ENCODE measurements at regions not wholly inside any gene's neighbourhood (a gene's known extent, or its start where the extent isn't known, plus 50 kb on each side); places are given as distances from the start of the nearest gene placed in this dataset.

DNA sequence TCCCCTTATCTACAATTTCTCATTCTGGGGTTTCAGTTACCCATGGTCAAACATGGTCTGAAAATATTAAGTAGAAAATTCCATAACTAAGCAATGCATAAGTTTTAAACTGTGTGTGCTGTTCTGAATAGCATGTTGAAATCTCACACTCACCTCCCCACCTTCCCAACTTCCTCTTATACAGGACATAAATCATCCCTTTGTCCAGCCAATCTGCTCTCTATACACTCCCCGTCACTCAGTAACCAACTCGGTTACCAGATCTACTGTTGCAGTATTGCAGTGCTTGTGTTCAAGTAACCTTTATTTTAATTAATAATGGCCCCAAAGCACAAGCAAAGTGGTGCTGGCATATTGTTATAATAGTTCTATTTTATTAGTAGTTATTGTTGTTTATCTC lies 420.5 kb downstream of the GXYLT1 start:
- no peak for DNase-seq (ENCODE audit: missing footprints)
- ATAC-seq = no peak
- intact Hi-C loops (cut with DNase I) = no loop called here

DNA sequence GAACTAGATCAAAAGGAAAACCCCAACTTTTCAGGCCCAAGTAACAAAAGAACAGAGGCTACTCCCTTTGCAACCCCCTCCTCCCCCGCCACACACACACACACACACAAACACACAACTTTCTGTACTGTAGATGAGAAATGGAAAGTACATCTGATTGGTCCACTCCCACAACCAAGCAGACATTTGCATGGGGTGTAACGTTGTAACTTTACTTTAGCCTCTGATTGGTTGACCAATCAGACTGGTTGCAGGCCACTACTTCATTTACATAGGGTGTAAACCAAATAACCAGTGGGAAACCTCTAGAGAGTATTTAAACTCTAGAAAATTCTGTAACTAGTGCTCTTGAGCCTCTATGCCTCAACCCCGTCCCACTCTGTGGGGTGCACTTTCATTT lies 425.5 kb downstream of the GXYLT1 start:
- intact Hi-C loops (cut with DNase I) = no loop called here
- no peak for ATAC-seq
- no peak for DNase-seq (ENCODE audit: missing footprints)

DNA sequence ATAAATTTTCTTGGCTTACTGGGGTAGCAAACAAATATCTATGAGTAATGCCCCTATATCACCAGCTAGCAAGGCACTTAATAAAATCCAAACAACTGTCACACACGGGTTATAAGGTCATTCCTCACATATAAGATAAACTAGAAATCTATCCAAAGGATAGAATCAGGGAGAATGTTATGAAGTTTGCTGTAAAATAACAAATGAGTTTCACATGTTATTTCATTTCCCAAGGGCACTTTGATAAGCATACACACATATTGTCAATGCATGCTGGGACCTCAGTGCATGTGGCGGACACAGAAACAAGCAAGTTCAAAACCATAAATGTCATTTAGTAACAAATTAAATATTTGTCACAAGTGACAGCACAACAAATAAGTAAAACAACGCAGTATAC lies 429.4 kb downstream of the GXYLT1 start:
- ATAC-seq = no peak
- intact Hi-C loops (cut with DNase I) = no loop called here
- no peak for DNase-seq (ENCODE audit: missing footprints)

DNA sequence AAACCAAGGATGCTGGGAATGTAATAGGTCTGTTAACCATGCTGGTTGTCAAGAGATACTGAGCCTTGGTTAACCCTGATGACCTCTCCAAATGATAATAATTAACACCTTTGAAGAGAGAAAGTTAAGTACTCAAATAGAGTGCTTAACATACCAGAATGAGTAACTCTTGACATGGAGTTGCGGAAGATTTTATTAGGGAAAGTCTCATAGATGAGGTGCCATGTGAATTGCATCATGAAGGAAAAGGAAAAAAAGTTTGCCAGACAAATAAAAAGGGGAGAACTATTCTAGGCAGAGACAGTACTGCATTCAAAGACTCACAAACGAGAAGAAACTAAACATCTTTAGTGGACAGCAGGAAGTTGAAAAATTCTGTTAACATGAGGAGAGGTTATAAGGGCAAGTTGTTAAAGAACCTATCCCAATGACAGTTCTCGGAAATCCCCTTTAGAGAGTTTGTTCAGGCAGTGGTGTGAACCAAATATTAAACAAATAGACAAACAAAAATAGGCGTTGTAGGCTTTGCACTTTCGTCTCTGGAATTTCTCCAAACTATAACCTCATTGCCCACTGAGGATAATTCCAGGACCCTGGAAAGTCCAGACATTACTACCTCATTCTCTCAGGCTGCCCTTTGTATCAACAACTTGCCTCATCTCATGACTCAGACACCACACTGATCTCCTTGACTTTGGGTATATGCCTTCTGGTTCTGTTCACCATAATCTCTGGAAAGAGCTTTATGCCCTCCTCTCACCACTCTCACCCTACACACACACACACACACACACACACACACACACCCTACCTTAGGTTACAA lies 435.0 kb downstream of the GXYLT1 start:
- intact Hi-C loops (cut with DNase I) = no loop called here
- ATAC-seq = no peak
- DNase-seq (ENCODE audit: missing footprints) = no peak

DNA sequence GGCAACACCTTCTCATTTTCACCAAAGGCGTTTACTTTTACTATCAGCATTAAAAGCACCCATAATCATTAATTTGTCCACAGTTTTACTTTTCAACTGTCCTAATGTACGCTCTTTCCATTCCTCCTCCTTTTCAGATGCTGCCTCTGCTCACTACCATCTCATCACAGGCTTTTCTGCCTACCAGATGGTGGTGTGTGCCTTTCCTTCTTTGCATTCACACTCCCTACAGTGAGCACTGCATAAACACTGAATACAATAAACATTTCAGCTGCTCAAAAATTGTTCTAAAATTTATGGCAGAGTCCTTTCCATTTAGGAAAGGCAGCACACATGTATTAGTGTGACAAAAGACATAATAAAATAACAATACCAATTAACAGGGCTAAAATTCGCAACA lies 435.7 kb downstream of the GXYLT1 start:
- intact Hi-C loops (cut with DNase I) = no loop called here

DNA sequence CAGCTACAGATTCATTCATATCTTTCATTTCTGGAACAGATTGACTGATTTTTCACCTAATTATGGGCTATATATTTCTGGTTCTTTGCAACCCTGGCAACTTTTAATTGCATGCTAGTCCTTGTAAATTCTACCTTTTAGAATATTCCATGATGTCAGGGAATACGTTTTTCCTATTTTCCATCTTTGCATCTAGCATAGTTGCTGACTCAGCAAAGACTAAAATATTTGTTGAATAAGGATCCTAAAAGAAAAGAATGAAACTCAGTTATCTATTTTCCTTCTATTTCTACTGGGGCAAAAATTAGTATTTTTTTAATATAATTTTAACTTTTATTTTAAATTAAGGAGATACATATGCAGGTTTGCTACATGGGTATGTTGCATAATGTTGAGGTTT lies 438.3 kb downstream of the GXYLT1 start:
- intact Hi-C loops (cut with DNase I) = no loop called here
- DNase-seq (ENCODE audit: missing footprints) (no peak), ATAC-seq (no peak)

More for the DNA sequence above, 435.7 kb downstream of the GXYLT1 start:
- ATAC-seq = no peak
- DNase-seq (ENCODE audit: missing footprints) = no peak

DNA sequence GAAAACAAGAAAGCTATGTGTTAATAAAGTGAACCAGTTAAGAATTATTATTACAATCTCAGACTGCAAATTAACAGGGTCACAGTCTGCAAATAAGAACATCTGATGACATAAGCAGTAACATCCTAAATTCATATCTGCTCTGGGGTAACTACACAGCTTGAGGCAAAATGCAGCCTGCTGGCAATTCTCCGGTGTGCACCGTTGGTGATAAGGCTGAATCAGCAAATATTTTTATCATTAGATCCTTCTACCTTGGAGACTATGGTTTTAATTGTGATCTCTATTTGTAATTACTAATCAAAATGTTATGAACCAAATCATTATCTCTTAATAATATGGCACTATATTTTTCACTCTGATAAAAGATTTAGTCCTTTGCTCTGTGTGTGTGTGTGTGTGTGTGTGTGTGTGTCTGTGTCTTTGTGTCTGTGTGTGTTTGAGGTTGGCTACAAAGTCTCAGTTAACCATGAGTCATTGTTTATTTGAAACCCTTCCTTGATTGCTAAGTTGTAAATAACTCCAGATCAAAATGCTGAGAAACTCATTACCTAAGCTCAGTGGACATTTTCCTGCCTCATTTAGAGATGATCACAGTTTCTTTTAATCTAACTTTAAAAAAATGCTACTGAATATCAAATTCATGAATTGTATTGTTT lies 442.6 kb downstream of the GXYLT1 start:
- no peak for ATAC-seq
- intact Hi-C loops (cut with DNase I) = no loop called here
- DNase-seq (ENCODE audit: missing footprints) = no peak

DNA sequence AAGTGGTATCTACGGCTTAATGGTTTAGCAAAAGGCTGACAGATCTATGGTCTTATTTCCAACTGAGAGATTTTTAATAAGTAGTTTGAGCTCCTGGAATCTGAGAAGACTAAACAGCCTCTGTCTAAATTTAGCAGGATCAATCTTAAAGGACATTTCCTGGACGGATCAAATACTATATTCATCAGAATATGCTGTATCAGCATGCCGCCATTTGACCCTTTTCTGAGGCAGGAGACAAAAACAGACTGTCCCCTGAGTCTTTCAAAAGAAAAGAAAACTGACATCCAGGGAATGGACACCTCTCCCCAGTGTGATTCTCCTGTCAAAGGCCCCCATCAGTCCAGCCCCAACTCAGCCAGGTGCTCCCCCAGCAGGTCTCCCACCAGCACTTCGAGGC lies 443.7 kb downstream of the GXYLT1 start:
- no peak for DNase-seq (ENCODE audit: missing footprints)
- ATAC-seq = no peak
- intact Hi-C loops (cut with DNase I) = no loop called here

DNA sequence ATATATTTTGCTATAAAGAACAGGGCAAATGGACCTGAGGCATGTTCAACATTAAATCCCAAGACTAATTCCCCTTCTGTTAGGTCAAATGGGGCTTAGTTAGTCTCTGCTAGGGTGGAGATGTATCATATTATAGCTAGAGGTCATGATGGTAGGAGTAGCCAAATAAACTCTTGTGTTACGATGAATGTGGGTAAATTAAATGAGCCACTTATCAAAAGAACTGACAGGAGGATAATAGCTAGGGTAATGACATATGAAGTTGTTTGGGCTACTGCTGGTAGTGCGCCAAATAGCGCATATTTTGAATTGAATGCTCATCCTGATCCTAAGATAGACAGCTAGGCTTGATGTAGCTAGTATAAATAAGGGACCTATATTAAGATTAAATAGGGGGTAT lies 445.0 kb downstream of the GXYLT1 start:
- ATAC-seq = no peak

DNA sequence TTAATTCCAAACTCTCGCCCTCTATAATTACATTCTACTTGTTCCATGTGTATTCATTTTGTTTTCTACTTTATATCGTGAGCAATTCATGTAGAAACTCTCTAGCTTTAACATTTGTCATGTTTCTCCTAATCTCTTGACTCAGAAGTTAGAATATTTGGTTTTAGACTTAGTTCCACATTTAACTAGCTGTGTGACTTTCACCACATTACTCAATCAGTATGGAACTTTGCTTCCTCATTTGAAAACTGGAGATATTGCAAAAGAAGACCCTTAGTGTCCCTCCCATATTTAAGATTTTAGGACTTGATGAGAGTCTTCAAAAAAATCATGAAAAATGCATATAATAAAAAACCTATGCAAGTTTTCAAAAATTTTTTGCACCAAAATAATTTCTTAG lies 447.5 kb downstream of the GXYLT1 start:
- intact Hi-C loops (cut with DNase I) = no loop called here
- DNase-seq (ENCODE audit: missing footprints) = no peak
- no peak for ATAC-seq

More for the DNA sequence above, 445.0 kb downstream of the GXYLT1 start:
- intact Hi-C loops (cut with DNase I) = no loop called here
- DNase-seq (ENCODE audit: missing footprints) = no peak

DNA sequence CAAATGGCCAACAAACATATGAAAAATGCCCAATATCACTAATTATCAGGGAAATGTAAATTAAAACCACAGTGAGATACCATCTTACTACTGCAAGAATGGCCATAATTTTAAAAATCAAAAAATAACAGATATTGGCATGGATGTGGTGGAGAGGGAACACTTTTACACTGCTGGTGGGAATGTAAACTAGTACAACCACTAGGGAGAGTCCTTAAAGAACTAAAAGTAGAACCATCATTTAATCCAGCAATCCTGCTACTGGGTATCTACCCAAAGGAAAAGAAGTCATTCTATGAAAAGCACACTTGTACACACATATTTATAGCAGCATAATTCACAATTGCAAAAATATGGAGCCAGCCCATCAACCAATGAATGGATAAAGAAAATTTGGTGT lies 459.7 kb downstream of the GXYLT1 start:
- DNase-seq (ENCODE audit: missing footprints) (no peak), ATAC-seq (no peak)
- intact Hi-C loops (cut with DNase I) = no loop called here

DNA sequence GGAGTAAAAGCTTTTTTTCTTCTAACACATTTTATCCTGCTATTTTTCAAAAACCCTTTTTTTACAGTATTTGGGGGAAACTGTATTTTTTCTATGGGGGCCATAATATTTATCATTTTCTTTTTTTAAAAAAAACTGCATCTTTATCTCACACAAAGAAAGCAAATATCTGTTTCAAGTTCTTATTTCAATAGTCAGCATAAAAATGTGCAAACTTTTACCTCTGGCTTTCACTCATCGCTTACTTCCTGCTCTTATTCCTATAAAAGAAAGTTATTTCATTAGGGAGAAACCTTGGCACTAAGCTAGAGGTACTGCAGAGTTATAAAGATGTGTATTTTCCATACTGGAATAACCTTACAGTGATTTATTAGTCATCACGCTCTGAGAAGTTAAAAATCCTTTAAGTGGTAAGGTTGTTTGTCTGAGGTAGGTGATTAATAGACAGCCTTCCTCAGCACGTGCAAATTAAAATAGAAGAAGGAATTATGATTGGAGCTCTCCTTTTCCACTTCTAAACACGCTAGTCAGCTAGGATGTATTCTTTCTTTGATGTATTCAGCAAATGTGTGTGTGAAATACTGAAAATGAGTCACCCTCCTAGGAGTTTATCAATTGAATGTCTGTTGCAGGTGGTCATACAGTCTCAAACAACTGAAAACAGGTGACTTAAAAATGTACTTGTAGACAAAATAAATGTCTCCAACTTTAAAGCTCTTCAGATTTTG lies 461.0 kb downstream of the GXYLT1 start:
- intact Hi-C loops (cut with DNase I) = no loop called here
- ATAC-seq (no peak), DNase-seq (ENCODE audit: missing footprints) (no peak)

DNA sequence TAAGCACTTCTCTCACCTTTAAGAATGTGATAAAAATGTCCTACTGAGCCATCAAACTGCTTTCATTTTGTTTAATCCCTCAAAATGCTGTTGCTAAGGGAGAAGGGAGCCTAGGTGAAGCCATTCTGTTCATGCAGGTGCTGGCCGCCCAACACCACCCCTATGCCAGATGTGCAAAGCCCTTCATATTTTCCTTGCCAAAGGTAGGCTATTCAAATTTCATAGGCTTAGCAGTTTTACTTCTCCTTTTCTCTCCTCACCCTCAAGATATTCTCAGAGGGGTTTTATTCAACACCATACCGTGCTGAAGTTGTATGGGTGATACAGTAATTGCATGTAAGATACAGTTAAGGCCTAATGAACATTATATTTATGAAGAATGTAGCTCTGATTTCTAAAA lies 461.7 kb downstream of the GXYLT1 start:
- intact Hi-C loops (cut with DNase I) = no loop called here
- DNase-seq (ENCODE audit: missing footprints) (no peak), ATAC-seq (no peak)

DNA sequence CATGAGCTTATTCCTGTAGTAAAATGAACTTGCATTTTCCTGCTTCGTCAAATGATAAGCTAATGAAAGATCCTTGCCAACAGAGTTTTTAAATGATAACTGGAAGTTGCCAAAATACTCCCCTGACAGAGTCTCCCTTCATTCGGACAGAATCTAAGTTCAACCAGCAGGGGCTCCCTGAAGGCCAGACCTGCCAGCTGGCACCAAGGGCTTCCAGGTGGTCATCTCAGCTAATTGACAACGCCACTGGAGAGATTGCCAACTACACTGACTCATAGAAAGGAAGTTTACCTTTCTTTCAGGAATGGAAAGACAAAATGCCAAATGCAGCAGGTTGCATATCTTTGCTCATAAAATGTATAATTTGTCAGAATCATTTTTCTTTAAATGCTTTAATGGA lies 462.8 kb downstream of the GXYLT1 start:
- ATAC-seq = no peak
- DNase-seq (ENCODE audit: missing footprints) = no peak
- intact Hi-C loops (cut with DNase I) = no loop called here

DNA sequence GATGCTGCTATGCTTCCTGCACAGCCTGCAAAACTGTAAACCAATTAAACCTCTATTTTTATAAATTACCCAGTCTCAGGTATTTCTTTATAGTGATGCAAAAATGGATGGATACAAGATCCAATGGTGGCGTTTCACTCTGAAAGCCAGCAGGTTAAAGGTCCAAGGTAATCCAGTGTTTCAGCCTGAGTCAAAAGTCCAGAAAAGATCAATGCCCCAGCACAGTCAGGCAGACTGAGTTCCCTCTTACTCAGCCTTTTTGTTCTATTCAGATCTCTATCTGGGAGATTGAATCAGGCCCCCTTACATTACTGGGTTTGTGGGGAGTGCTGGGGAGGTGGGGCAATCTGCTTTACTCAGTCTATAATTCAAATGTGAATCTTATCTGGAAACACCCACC lies 464.5 kb downstream of the GXYLT1 start:
- ATAC-seq (no peak), DNase-seq (ENCODE audit: missing footprints) (no peak)
- intact Hi-C loops (cut with DNase I) = no loop called here

DNA sequence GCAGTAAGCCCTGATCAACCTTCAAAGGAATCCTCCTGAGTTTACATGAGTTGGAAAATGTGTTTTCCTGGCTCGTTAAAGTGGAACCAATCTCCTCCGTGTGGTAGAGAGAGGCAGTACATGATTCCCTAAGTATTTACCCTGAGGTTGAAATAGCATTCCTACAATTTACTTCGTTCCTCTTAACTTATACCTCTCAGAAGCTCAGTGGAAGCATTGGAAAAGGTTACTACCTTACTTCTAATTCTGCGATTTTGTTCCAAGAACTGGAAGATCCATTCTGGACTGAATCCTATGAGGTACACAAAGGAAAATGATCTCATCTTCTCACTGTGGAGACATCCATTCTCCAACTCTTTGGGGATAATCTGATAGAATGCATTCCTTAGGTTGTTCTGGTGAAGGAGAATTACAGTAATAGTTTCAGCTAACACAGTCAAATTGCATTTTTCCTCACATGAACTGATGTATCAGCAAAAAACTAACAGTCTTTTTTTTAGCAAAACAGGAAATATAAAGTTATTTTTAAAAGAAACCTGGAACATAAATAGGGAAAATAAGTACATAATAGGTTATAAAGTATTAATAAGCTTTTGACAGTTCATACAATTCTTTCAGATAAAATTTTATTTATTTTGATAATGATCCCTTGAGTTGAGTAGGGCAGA lies 475.6 kb downstream of the PDZRN4 start:
- intact Hi-C loops (cut with DNase I) = no loop called here
- no peak for ATAC-seq

DNA sequence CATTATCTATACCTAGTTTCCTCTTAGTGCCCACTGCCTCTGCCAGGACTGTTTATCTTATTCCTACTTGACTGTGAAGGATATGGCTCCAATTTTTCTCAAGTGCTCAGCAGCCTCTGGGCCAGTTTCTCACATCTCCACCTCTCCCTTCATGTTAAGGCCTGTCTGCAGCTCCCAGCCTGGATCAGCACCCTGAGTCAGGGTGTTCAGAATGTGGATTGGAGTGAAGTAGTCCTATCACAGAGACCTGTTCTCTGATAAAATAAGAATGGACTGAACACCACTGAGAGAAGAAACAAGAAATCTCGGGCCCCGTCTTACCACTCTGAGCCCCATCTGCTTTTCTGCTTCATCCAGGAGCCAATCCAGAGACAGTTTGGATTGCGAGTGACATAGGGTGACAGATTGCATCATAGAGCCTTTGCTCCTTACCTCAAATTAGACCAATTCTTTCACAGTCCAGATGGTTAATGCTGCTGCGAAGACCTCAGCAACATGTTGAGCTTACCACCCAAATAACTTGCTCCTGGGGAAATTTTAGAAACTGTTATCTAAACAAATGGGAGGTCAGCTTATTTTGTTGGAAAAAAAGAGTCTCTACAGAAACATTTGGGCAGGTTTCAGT lies 473.1 kb downstream of the PDZRN4 start:
- no peak for ATAC-seq
- intact Hi-C loops (cut with DNase I) = no loop called here

More for the DNA sequence above, 475.6 kb downstream of the PDZRN4 start:
- no peak for DNase-seq (ENCODE audit: missing footprints)

DNA sequence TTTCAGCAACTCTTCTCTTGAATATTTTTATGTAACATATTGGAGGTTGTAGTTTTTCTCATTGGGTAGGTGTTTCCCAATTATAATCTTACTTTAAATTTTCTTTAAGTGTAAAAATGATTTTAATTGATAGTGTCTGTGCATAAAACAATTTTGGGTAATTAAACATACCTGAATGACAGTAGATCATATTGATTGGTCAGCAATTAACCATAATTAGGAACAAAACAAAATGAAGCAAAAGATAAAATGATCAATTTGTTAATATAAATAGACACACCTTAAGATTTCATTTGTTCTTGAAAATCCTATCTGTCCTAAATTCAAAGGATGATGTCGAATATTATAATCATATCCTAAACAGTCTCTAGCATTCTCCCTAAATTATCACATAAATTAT lies 468.3 kb downstream of the PDZRN4 start:
- ATAC-seq = no peak
- DNase-seq (ENCODE audit: missing footprints) = no peak
- intact Hi-C loops (cut with DNase I) = no loop called here

More for the DNA sequence above, 473.1 kb downstream of the PDZRN4 start:
- DNase-seq (ENCODE audit: missing footprints) = no peak

Measured in Right ventricle myocardium inferior (tissue), 1 donor.